Cardiac muscle cell (in vitro differentiated cells and primary cell): ENCODE measurements at regions not wholly inside any gene's neighbourhood (a gene's known extent, or its start where the extent isn't known, plus 50 kb on each side); places are given as distances from the start of the nearest gene placed in this dataset.

ENCODE experiments used
- DNase-seq, 2 donors: peaks; one replicate each; pipeline versions ENCODE4 v3.0.0 to v3.0.0-alpha.2; 2010 to 2017; ENCODE audit warnings: low read depth in 1 of 2, low spot score in 1 of 2
- H3K27ac ChIP-seq: fragments of 200-600 bp; sonication (generic); 2 replicates; pipeline ENCODE4 v1.5.1; 2016
- H3K27me3 ChIP-seq: fragments of 200-600 bp; sonication (generic); 2 replicates; pipeline ENCODE4 v1.6.0; 2016; ENCODE audit warnings: control low read depth
- H3K36me3 ChIP-seq: fragments of 200-600 bp; sonication (generic); 2 replicates; pipeline ENCODE4 v1.5.1; 2016; ENCODE audit warnings: control low read depth
- H3K4me1 ChIP-seq: fragments of 200-600 bp; sonication (generic); 2 replicates; pipeline ENCODE4 v1.8.1; 2017; ENCODE audit warnings: low read depth, mild to moderate bottlenecking, mixed run types
- H3K4me3 ChIP-seq: fragments of 200-600 bp; sonication (generic); 2 replicates; pipeline ENCODE4 v1.5.1; 2016; ENCODE audit warnings: mild to moderate bottlenecking
- H3K9me3 ChIP-seq: fragments of 200-600 bp; sonication (generic); 2 replicates; pipeline ENCODE4 v1.5.1; 2017; ENCODE audit warnings: low read depth, mild to moderate bottlenecking, control low read depth
- TF ChIP-seq, protein P1 (sequence below): IDR thresholded peaks from 2 replicates; pipeline ENCODE4 v1.5.1; 2012; ENCODE audit warnings: low read depth, mild to moderate bottlenecking, low read length

DNA sequence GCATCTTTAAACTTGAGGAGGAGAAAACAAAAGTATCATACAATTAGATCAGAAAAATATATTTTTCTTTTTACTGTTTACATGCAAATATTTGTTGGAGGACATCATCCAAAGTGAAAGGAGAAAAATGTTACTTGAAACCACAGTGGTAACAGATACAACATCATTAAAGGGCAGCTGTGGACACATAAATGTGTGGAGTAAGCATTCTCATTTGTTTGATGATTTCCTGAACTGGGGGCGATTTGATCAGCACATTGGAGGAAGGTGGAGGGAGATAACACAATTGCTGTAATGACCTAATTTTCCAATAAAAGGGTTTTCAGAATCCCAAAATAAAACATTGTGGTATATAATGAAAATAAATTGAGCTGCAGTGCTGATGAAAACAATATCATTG, 314.5 kb upstream of the HS3ST1 start:
- H3K4me1 ChIP-seq, result no peaks in the 10 kb centered on the region

DNA sequence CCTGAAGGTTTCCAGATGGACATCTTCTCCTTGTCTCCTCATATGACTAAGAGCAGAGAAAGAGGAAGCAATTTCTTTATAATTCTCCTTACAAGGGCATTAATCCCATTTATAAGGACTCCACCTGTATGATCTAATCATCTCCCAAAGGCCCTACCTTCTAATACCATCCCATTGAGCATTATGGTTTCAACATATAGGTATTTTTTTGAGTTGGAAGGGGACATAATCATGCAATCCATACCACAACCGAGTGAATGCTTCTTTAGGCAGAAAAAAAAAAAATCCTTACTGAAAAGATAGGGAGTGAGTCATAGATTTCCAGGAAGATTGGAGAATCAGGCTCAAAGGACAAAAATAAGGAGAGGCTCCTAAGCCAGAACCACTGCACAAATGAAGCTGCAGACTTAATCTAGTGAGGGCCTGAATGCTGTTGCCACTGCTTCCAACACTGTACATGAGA, 312.5 kb upstream of the HS3ST1 start:
- TF ChIP-seq, protein P1, sequence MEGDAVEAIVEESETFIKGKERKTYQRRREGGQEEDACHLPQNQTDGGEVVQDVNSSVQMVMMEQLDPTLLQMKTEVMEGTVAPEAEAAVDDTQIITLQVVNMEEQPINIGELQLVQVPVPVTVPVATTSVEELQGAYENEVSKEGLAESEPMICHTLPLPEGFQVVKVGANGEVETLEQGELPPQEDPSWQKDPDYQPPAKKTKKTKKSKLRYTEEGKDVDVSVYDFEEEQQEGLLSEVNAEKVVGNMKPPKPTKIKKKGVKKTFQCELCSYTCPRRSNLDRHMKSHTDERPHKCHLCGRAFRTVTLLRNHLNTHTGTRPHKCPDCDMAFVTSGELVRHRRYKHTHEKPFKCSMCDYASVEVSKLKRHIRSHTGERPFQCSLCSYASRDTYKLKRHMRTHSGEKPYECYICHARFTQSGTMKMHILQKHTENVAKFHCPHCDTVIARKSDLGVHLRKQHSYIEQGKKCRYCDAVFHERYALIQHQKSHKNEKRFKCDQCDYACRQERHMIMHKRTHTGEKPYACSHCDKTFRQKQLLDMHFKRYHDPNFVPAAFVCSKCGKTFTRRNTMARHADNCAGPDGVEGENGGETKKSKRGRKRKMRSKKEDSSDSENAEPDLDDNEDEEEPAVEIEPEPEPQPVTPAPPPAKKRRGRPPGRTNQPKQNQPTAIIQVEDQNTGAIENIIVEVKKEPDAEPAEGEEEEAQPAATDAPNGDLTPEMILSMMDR, result no peak
- H3K27me3 ChIP-seq, result no peaks in the 10 kb centered on the region

More for the DNA sequence above, 314.5 kb upstream of the HS3ST1 start:
- DNase-seq, result no peak
- H3K36me3 ChIP-seq, result no peaks in the 10 kb centered on the region
- no peak overlapping the region for H3K27ac ChIP-seq
- H3K9me3 ChIP-seq, result no peaks in the 10 kb centered on the region
- no peaks in the 10 kb centered on the region for H3K27me3 ChIP-seq
- H3K4me3 ChIP-seq, result no peak overlapping the region
- TF ChIP-seq, protein P1, result no peak

DNA sequence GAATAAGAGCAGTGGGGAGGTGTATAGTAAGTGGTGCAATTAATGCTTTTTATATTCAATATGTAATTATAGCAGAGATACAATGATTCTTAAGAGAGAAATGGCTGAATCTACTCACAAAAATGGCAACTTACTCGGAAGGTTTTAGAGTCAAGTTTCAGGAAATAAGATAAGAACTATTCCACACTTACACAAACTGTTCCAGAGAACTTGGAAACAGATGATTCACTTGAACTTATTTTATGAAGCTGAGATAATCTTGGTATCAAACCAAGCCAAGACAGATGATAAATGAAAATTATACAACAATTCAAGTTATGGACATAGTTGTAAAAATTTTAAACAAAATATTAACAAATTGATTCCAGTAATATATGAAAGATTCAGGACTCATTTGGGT, 311.3 kb upstream of the HS3ST1 start:
- H3K9me3 ChIP-seq, result no peaks in the 10 kb centered on the region
- H3K4me3 ChIP-seq, result no peak overlapping the region
- H3K27ac ChIP-seq, result no peak overlapping the region
- H3K4me1 ChIP-seq, result no peaks in the 10 kb centered on the region
- no peaks in the 10 kb centered on the region for H3K27me3 ChIP-seq
- H3K36me3 ChIP-seq, result no peaks in the 10 kb centered on the region
- TF ChIP-seq, protein P1, result no peak
- DNase-seq, result peak in 1 of 2 donors; percentile 66

More for the DNA sequence above, 312.5 kb upstream of the HS3ST1 start:
- Histone ChIP-seq H3K4me1 (no peaks in the 10 kb centered on the region), H3K27ac (no peak overlapping the region), H3K4me3 (no peak overlapping the region), H3K9me3 (no peaks in the 10 kb centered on the region), H3K36me3 (no peaks in the 10 kb centered on the region)
- DNase-seq, result peak in 1 of 2 donors; percentile 40

- Histone ChIP-seq H3K4me3 (no peak overlapping the region), H3K27me3 (no peaks in the 10 kb centered on the region), H3K36me3 (no peaks in the 10 kb centered on the region), H3K27ac (no peak overlapping the region), H3K4me1 (no peaks in the 10 kb centered on the region), H3K9me3 (no peaks in the 10 kb centered on the region)
- TF ChIP-seq, protein P1, result no peak
- no peak for DNase-seq
Measured at GRCh38 chr4:11736978-11737377, 308.3 kb upstream of the HS3ST1 start.

- Histone ChIP-seq H3K4me3 (no peak overlapping the region), H3K4me1 (no peaks in the 10 kb centered on the region), H3K27me3 (no peaks in the 10 kb centered on the region), H3K9me3 (no peaks in the 10 kb centered on the region), H3K36me3 (no peaks in the 10 kb centered on the region), H3K27ac (no peak overlapping the region)
- DNase-seq, result peak in 1 of 2 donors; percentile 21
- TF ChIP-seq, protein P1, result no peak
Measured at GRCh38 chr4:11735651-11736050, 307.0 kb upstream of the HS3ST1 start.

- H3K27me3 ChIP-seq, result no peaks in the 10 kb centered on the region
- H3K36me3 ChIP-seq, result no peaks in the 10 kb centered on the region
- TF ChIP-seq, protein P1, result no peak
- H3K9me3 ChIP-seq, result no peaks in the 10 kb centered on the region
- no peak for DNase-seq
- no peaks in the 10 kb centered on the region for H3K4me1 ChIP-seq
- no peak overlapping the region for H3K4me3 ChIP-seq
- no peak overlapping the region for H3K27ac ChIP-seq
Measured at GRCh38 chr4:11732155-11732554, 303.5 kb upstream of the HS3ST1 start.
